Bronchial epithelial cell (primary cell): ENCODE measurements at regions not wholly inside any gene's neighbourhood (a gene's known extent, or its start where the extent isn't known, plus 50 kb on each side); places are given as distances from the start of the nearest gene placed in this dataset.

ENCODE experiments used
- DNase-seq: peaks from one replicate; pipeline ENCODE4 v3.0.0-alpha.2; 2010; ENCODE audit warnings: low read depth
- FAIRE-seq: peaks from 2 replicates; lab custom pipeline; 2011; peaks lifted over from hg19 to GRCh38; lab: Jason Lieb, UNC
- H3K27me3 ChIP-seq: 2 replicates; pipeline ENCODE4 v1.5.1; 2011; ENCODE audit warnings: low read length; ENCODE audit not compliant: control insufficient read depth, insufficient read depth
- H3K36me3 ChIP-seq: 2 replicates; pipeline ENCODE4 v1.5.1; 2011; ENCODE audit warnings: low read length; ENCODE audit not compliant: control insufficient read depth, insufficient read depth
- H3K4me3 ChIP-seq: 2 replicates; pipeline ENCODE4 v1.5.1; 2011; ENCODE audit warnings: mild to moderate bottlenecking, low read depth, low read length, control low read depth
- TF ChIP-seq, protein P1 (sequence below): IDR thresholded peaks from 2 replicates; pipeline ENCODE4 v1.5.1; 2011; ENCODE audit warnings: mild to moderate bottlenecking, moderate library complexity, low read length, control low read depth, inconsistent platforms; ENCODE audit not compliant: insufficient read depth, severe bottlenecking

DNA sequence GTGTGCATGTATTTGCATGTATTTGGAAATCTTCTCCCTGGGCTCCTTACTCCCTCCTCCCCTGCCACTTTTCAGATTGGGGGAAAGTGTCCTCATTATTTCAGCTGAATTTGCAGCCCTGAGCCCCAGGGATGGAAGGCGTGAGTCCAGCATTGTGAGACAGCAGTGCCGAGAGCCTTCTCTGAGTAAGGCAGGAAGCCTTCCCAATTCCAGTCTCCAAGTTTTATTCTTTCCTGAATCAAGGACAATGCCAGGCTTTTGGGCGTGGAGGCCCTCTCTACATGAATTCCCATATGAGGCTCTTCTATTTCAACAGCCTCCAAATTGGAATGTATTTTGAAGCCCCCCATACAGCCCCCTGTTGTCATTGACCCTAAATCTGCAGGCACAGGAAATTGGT is 163.5 kb downstream of the ACKR3 start:
- H3K4me3 ChIP-seq = no peak overlapping the region
- H3K27me3 ChIP-seq = no peaks in the 10 kb centered on the region
- no peaks in the 10 kb centered on the region for H3K36me3 ChIP-seq
- TF ChIP-seq, protein P1, sequence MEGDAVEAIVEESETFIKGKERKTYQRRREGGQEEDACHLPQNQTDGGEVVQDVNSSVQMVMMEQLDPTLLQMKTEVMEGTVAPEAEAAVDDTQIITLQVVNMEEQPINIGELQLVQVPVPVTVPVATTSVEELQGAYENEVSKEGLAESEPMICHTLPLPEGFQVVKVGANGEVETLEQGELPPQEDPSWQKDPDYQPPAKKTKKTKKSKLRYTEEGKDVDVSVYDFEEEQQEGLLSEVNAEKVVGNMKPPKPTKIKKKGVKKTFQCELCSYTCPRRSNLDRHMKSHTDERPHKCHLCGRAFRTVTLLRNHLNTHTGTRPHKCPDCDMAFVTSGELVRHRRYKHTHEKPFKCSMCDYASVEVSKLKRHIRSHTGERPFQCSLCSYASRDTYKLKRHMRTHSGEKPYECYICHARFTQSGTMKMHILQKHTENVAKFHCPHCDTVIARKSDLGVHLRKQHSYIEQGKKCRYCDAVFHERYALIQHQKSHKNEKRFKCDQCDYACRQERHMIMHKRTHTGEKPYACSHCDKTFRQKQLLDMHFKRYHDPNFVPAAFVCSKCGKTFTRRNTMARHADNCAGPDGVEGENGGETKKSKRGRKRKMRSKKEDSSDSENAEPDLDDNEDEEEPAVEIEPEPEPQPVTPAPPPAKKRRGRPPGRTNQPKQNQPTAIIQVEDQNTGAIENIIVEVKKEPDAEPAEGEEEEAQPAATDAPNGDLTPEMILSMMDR = no peak
- FAIRE-seq (no peak), DNase-seq (no peak)

GRCh38 chr2:236735825-236736238 is 166.2 kb downstream of the ACKR3 start:
- TF ChIP-seq, protein P1 = no peak
- no peak for FAIRE-seq
- H3K27me3 ChIP-seq = no peaks in the 10 kb centered on the region
- H3K36me3 ChIP-seq = no peaks in the 10 kb centered on the region
- no peak for DNase-seq
- H3K4me3 ChIP-seq = no peak overlapping the region

- DNase-seq = no peak
- no peak overlapping the region for H3K4me3 ChIP-seq
- TF ChIP-seq, protein P1 = no peak
- H3K36me3 ChIP-seq = no peaks in the 10 kb centered on the region
- FAIRE-seq = no peak
- no peaks in the 10 kb centered on the region for H3K27me3 ChIP-seq
Measured at GRCh38 chr2:236738030-236738429, 168.4 kb downstream of the ACKR3 start.

- Histone ChIP-seq H3K36me3 (no peaks in the 10 kb centered on the region), H3K4me3 (no peak overlapping the region), H3K27me3 (no peaks in the 10 kb centered on the region)
- TF ChIP-seq, protein P1 = no peak
- no peak for FAIRE-seq
- no peak for DNase-seq
Measured at GRCh38 chr2:236738896-236739295, 169.3 kb downstream of the ACKR3 start.

DNA sequence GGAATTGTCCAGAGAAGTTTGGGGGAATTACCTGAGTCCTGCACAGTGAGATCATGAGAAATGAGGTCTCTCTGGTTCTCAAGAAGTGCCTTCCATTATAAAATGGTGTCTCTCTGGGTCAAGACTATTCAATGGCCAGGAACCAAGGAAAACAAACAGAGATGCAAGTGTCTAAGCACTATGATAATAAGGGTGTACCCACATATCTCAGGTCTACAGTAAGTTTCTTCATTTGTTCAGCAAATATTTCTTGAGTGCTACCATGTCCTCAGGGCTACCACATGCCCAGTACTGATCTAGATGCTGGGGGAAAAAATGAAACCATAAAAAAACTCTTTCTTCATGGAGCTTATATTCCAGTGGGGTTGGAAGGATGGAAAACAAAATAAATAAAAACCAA is 170.0 kb downstream of the ACKR3 start:
- TF ChIP-seq, protein P1 = no peak
- no peak for FAIRE-seq
- Histone ChIP-seq H3K4me3 (no peak overlapping the region), H3K27me3 (no peaks in the 10 kb centered on the region), H3K36me3 (no peaks in the 10 kb centered on the region)
- DNase-seq = no peak

- Histone ChIP-seq H3K27me3 (no peaks in the 10 kb centered on the region), H3K4me3 (no peak overlapping the region)
Measured at GRCh38 chr2:236740506-236740905, 170.9 kb downstream of the ACKR3 start.

More at GRCh38 chr2:236740506-236740905, 170.9 kb downstream of the ACKR3 start:
- no peaks in the 10 kb centered on the region for H3K36me3 ChIP-seq
- FAIRE-seq = no peak
- TF ChIP-seq, protein P1 = no peak
- no peak for DNase-seq
